Suprapubic skin (tissue), 4 donors: ENCODE measurements at regions not wholly inside any gene's neighbourhood (a gene's known extent, or its start where the extent isn't known, plus 50 kb on each side); places are given as distances from the start of the nearest gene placed in this dataset.

Experiments
- EP300 ChIP-seq: sonication (generic); formaldehyde crosslinking; IDR thresholded peaks from one replicate; pipeline ENCODE4 v1.6.1; 2017; ENCODE audit warnings: antibody characterized with exemption
- POLR2A ChIP-seq, 2 donors: fragments of 450-650 bp; IDR thresholded peaks; one replicate each; pipeline ENCODE4 v1.6.1; 2017; ENCODE audit warnings: antibody characterized with exemption in 2 of 2, mild to moderate bottlenecking in 2 of 2, moderate library complexity in 2 of 2
- POLR2AphosphoS5 ChIP-seq, 3 donors: sonication (generic); formaldehyde crosslinking; IDR thresholded peaks; one replicate each; pipeline ENCODE4 v1.6.1; 2017; ENCODE audit warnings: antibody characterized with exemption in 3 of 3
- TF ChIP-seq, protein P1 (sequence below), 2 donors: fragments of 200-600 bp in 1 of 2; fragments of 450-650 bp in 1 of 2; sonication (generic) in 1 of 2; IDR thresholded peaks; one replicate each; pipeline ENCODE4 v1.5.1; 2016 to 2019; ENCODE audit warnings: antibody characterized with exemption in 2 of 2, mild to moderate bottlenecking in 1 of 2, moderate library complexity in 1 of 2

DNA sequence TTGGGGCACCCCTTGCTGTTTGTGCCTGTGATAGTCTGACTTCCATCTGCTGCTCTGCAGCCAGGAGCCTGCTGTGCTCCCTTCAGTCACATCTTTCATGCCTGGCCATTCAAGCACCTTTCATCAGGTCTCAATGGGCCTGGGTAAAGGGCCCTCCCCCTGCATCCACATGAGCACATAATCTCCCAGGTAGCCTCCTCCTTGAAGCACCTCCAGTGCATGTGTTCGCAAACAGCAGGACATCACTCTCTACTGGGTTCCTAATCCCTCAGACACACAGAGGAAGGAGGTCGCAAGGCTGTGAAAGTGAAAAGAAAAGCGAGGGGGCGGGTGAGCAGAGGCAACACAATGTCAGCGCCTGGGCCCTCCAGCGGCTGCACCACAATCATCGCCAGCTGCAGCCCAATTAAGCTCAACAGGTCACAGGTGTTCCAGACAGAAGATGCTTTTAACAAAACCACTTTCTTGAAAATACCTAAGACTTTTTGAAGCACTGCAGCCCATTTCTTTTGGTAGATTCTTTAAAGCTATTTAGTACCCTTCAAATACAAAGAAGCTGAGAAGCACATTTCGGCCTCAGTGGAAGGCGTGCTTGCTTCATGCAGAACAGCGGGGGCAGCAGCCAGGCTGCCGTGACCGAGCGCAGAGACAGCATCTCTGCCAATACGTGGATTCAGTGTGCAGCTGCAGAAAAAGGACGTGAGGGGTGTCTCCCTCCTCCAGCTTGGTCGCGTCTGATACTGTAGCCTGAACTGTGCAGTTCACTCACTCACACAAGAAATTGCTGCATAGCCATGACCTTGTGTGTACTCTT is 92.2 kb upstream of the SPRY1 start:
- TF ChIP-seq, protein P1, sequence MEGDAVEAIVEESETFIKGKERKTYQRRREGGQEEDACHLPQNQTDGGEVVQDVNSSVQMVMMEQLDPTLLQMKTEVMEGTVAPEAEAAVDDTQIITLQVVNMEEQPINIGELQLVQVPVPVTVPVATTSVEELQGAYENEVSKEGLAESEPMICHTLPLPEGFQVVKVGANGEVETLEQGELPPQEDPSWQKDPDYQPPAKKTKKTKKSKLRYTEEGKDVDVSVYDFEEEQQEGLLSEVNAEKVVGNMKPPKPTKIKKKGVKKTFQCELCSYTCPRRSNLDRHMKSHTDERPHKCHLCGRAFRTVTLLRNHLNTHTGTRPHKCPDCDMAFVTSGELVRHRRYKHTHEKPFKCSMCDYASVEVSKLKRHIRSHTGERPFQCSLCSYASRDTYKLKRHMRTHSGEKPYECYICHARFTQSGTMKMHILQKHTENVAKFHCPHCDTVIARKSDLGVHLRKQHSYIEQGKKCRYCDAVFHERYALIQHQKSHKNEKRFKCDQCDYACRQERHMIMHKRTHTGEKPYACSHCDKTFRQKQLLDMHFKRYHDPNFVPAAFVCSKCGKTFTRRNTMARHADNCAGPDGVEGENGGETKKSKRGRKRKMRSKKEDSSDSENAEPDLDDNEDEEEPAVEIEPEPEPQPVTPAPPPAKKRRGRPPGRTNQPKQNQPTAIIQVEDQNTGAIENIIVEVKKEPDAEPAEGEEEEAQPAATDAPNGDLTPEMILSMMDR (IDR thresholded peaks at IDR 0.05): no peak
- no peak for TF ChIP-seq POLR2AphosphoS5 (IDR thresholded peaks at IDR 0.05)
- TF ChIP-seq POLR2A (IDR thresholded peaks at IDR 0.05): no peak
- no peak for TF ChIP-seq EP300
